Upper lobe of left lung (tissue), 4 donors: ENCODE measurements at regions not wholly inside any gene's neighbourhood (a gene's known extent, or its start where the extent isn't known, plus 50 kb on each side); places are given as distances from the start of the nearest gene placed in this dataset.

Experiments
- EP300 ChIP-seq, 4 donors: sonication (generic); formaldehyde crosslinking; IDR thresholded peaks; one replicate each; pipeline ENCODE4 v1.5.1; 2017; ENCODE audit warnings: antibody characterized with exemption in 4 of 4, control low read depth in 2 of 4
- TF ChIP-seq, protein P1 (sequence below), 6 experiments: fragments of 450-650 bp in 4 of 6; fragments of 200-600 bp in 2 of 6; sonication (generic) in 2 of 6; IDR thresholded peaks; one replicate each; pipeline ENCODE4 v1.5.1; 2016 to 2019; ENCODE audit warnings: antibody characterized with exemption in 6 of 6

DNA sequence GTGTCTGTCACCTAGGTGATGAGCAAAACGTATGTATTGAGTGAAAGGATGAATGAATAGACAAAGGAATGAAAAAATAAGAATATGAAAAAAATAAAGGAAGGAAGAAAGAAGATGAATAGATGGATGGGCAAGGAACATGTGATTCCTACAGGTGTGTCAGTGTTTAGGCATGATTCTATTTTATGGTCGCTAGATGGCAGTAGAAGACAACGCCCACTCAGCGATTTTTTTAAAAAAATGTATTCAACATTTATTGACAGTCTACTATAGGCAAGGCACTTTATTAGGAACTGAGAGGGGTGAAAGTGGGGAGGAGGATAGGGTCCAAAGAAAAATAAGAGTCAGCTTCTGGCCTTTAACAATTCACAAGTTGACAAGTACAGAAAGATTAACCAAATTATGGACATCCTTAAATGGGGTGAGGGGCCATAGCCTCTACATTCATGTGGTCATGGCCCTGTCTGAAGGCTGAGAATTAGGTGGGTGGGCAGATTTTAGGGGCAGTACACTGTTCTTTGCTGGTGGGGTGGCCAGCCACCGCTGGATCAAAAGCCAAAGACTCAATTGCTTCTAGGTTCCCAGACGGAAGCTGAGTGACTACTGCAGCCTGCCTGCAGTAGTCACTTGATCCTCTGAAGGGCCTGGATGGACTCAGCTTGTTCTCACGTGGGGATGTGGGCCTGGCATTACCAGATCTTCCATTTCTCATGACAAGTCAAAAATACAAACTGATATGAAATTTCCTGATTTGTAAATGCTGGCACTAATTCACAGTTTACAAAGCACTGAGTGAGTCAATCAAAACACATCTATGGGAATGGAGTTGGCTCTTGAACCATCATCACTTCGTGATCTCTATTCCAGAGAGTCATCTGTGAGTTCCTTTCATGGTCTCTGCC lies 83.9 kb downstream of the FASLG start:
- TF ChIP-seq, protein P1, sequence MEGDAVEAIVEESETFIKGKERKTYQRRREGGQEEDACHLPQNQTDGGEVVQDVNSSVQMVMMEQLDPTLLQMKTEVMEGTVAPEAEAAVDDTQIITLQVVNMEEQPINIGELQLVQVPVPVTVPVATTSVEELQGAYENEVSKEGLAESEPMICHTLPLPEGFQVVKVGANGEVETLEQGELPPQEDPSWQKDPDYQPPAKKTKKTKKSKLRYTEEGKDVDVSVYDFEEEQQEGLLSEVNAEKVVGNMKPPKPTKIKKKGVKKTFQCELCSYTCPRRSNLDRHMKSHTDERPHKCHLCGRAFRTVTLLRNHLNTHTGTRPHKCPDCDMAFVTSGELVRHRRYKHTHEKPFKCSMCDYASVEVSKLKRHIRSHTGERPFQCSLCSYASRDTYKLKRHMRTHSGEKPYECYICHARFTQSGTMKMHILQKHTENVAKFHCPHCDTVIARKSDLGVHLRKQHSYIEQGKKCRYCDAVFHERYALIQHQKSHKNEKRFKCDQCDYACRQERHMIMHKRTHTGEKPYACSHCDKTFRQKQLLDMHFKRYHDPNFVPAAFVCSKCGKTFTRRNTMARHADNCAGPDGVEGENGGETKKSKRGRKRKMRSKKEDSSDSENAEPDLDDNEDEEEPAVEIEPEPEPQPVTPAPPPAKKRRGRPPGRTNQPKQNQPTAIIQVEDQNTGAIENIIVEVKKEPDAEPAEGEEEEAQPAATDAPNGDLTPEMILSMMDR (IDR thresholded peaks at IDR 0.05), result peak; percentile 30 to 70 (median 66)
- no peak for TF ChIP-seq EP300 (IDR thresholded peaks at IDR 0.05)
